ENCODE measurements at regions not wholly inside any gene's neighbourhood (a gene's known extent, or its start where the extent isn't known, plus 50 kb on each side); places are given as distances from the start of the nearest gene placed in this dataset.

GRCh38 chrX:720825-721224 lies 90.2 kb downstream of the SHOX start:
- no peak for ATAC-seq
- no peak overlapping the region for H3K27ac ChIP-seq
- intact Hi-C loops (cut with DNase I) = no loop called here
- no peaks in the 10 kb centered on the region for H3K27me3 ChIP-seq
- H3K9me3 ChIP-seq = peaks cover 0 to 30% of the 10 kb centered on the region in 2 donors
- no peak for TF ChIP-seq CTCF (IDR thresholded peaks at IDR 0.05)
- no peaks in the 10 kb centered on the region for H3K4me1 ChIP-seq
- DNase-seq = no peak
- H3K36me3 ChIP-seq = no peaks in the 10 kb centered on the region
- no peak overlapping the region for H3K4me3 ChIP-seq

GRCh38 chrX:720250-720649 lies 89.7 kb downstream of the SHOX start:
- no peaks in the 10 kb centered on the region for H3K36me3 ChIP-seq
- ATAC-seq = no peak
- H3K27ac ChIP-seq = no peak overlapping the region
- peaks cover 0 to 30% of the 10 kb centered on the region in 2 donors for H3K9me3 ChIP-seq
- H3K4me1 ChIP-seq = no peaks in the 10 kb centered on the region
- no peak for TF ChIP-seq CTCF (IDR thresholded peaks at IDR 0.05)
- H3K27me3 ChIP-seq = no peaks in the 10 kb centered on the region
- H3K4me3 ChIP-seq = no peak overlapping the region
- intact Hi-C loops (cut with DNase I) = no loop called here
- DNase-seq = no peak

- intact Hi-C loops (cut with DNase I) = no loop called here
- DNase-seq (no peak), ATAC-seq (no peak)
- no peak overlapping the region for H3K4me3 ChIP-seq
- peaks cover 0 to 45% of the 10 kb centered on the region in 2 donors for H3K9me3 ChIP-seq
- TF ChIP-seq CTCF (IDR thresholded peaks at IDR 0.05) = no peak
- H3K4me1 ChIP-seq = no peaks in the 10 kb centered on the region
- H3K27me3 ChIP-seq = no peaks in the 10 kb centered on the region
- no peaks in the 10 kb centered on the region for H3K36me3 ChIP-seq
- no peak overlapping the region for H3K27ac ChIP-seq
Measured at GRCh38 chrX:716136-716535, 85.5 kb downstream of the SHOX start.

- ATAC-seq = no peak
- TF ChIP-seq CTCF (IDR thresholded peaks at IDR 0.05) = no peak
- intact Hi-C loops (cut with DNase I) = no loop called here
Measured at GRCh38 chrX:714131-714530, 83.5 kb downstream of the SHOX start.

More at GRCh38 chrX:714131-714530, 83.5 kb downstream of the SHOX start:
- Histone ChIP-seq H3K27me3 (no peaks in the 10 kb centered on the region), H3K9me3 (peaks cover 0 to 49% of the 10 kb centered on the region in 2 donors), H3K36me3 (no peaks in the 10 kb centered on the region), H3K4me3 (no peak overlapping the region), H3K27ac (no peak overlapping the region), H3K4me1 (no peaks in the 10 kb centered on the region)
- no peak for DNase-seq
